Ascending aorta (tissue), 2 donors: ENCODE measurements at regions not wholly inside any gene's neighbourhood (a gene's known extent, or its start where the extent isn't known, plus 50 kb on each side); places are given as distances from the start of the nearest gene placed in this dataset.

ENCODE experiments used
- DNase-seq, 2 donors: peaks; one replicate each; pipeline ENCODE4 v3.0.0-alpha.2; 2019; ENCODE audit warnings: low spot score in 2 of 2
- H3K27ac ChIP-seq, 2 donors: fragments of 200-600 bp; sonication (generic); one replicate each; pipeline ENCODE4 v1.5.1; 2016 to 2017; ENCODE audit warnings: mild to moderate bottlenecking in 1 of 2
- H3K27me3 ChIP-seq: fragments of 200-600 bp; sonication (generic); one replicate; pipeline ENCODE4 v1.5.1; 2017
- H3K36me3 ChIP-seq, 2 donors: fragments of 200-600 bp; sonication (generic); one replicate each; pipeline ENCODE4 v1.5.1; 2016
- H3K4me1 ChIP-seq, 2 donors: fragments of 200-600 bp; sonication (generic); one replicate each; pipeline ENCODE4 v1.5.1; 2016 to 2017; ENCODE audit warnings: mild to moderate bottlenecking in 1 of 2
- H3K4me3 ChIP-seq, 2 donors: fragments of 200-600 bp; sonication (generic); one replicate each; pipeline ENCODE4 v1.5.1; 2016 to 2017; ENCODE audit warnings: mild to moderate bottlenecking in 1 of 2
- H3K9me3 ChIP-seq, 2 donors: fragments of 200-600 bp; sonication (generic); one replicate each; pipeline ENCODE4 v1.5.1; 2016
- CTCF ChIP-seq, 3 experiments: fragments of 200-600 bp in 2 of 3; fragments of 450-650 bp in 1 of 3; sonication (generic) in 2 of 3; IDR thresholded peaks; one replicate each; pipeline ENCODE4 v1.5.1; 2016 to 2019; ENCODE audit warnings: antibody characterized with exemption in 3 of 3, mild to moderate bottlenecking in 1 of 3, moderate library complexity in 1 of 3
- intact Hi-C: fragments of 100-400 bp; cut with DNase I; formaldehyde crosslinking; loops from one replicate; pipeline ENCODE4 v1.15.1; 2023

GRCh38 chr9:12930906-12931305 is 156.1 kb downstream of the LURAP1L start:
- no peaks in the 10 kb centered on the region for H3K36me3 ChIP-seq
- H3K27ac ChIP-seq = no peak overlapping the region
- H3K27me3 ChIP-seq = no peaks in the 10 kb centered on the region
- H3K4me3 ChIP-seq = no peak overlapping the region
- TF ChIP-seq CTCF (IDR thresholded peaks at IDR 0.05) = no peak
- H3K4me1 ChIP-seq = no peaks in the 10 kb centered on the region
- no peak for DNase-seq
- no peaks in the 10 kb centered on the region for H3K9me3 ChIP-seq
- intact Hi-C loops = no loop called here

- Histone ChIP-seq H3K9me3 (no peaks in the 10 kb centered on the region), H3K27ac (no peak overlapping the region), H3K4me1 (no peaks in the 10 kb centered on the region), H3K4me3 (no peak overlapping the region), H3K36me3 (no peaks in the 10 kb centered on the region), H3K27me3 (no peaks in the 10 kb centered on the region)
- TF ChIP-seq CTCF (IDR thresholded peaks at IDR 0.05) = no peak
- intact Hi-C loops = no loop called here
- no peak for DNase-seq
Observed at GRCh38 chr9:12933957-12934356, 159.1 kb downstream of the LURAP1L start.

- H3K27ac ChIP-seq = no peak overlapping the region
Observed at GRCh38 chr9:12934545-12935272, 159.9 kb downstream of the LURAP1L start.

GRCh38 chr9:12935714-12936113 is 160.9 kb downstream of the LURAP1L start:
- no peak overlapping the region for H3K27ac ChIP-seq
- DNase-seq = no peak

More at GRCh38 chr9:12934545-12935272, 159.9 kb downstream of the LURAP1L start:
- Histone ChIP-seq H3K4me3 (no peak overlapping the region), H3K9me3 (no peaks in the 10 kb centered on the region), H3K4me1 (no peaks in the 10 kb centered on the region), H3K27me3 (no peaks in the 10 kb centered on the region), H3K36me3 (no peaks in the 10 kb centered on the region)
- no peak for DNase-seq
- intact Hi-C loops = no loop called here
- no peak for TF ChIP-seq CTCF (IDR thresholded peaks at IDR 0.05)

GRCh38 chr9:12954441-12954840 is 179.6 kb downstream of the LURAP1L start:
- Histone ChIP-seq H3K4me1 (no peaks in the 10 kb centered on the region), H3K27ac (no peak overlapping the region), H3K36me3 (no peaks in the 10 kb centered on the region), H3K27me3 (no peaks in the 10 kb centered on the region), H3K9me3 (no peaks in the 10 kb centered on the region), H3K4me3 (no peak overlapping the region)
- intact Hi-C loops = no loop called here
- no peak for DNase-seq
- TF ChIP-seq CTCF (IDR thresholded peaks at IDR 0.05) = no peak

More at GRCh38 chr9:12935714-12936113, 160.9 kb downstream of the LURAP1L start:
- intact Hi-C loops = no loop called here
- H3K9me3 ChIP-seq = no peaks in the 10 kb centered on the region
- no peaks in the 10 kb centered on the region for H3K36me3 ChIP-seq
- H3K4me3 ChIP-seq = no peak overlapping the region
- H3K27me3 ChIP-seq = no peaks in the 10 kb centered on the region
- no peaks in the 10 kb centered on the region for H3K4me1 ChIP-seq
- no peak for TF ChIP-seq CTCF (IDR thresholded peaks at IDR 0.05)
